GM19467 (cell line): ENCODE measurements at regions not wholly inside any gene's neighbourhood (a gene's known extent, or its start where the extent isn't known, plus 50 kb on each side); places are given as distances from the start of the nearest gene placed in this dataset.
"Not testable (repeated sequence)": the region's sequence is repeated elsewhere in the genome, so short reads cannot be mapped to it uniquely, and the experiment has no call there.

Experiments used
- ATAC-seq: cut with Tn5 transposase; IDR thresholded peaks from one replicate; pipeline ENCODE4 v1.9.1; 2021; ENCODE audit warnings: mild to moderate bottlenecking, moderate library complexity; ENCODE audit not compliant: unreplicated experiment

DNA sequence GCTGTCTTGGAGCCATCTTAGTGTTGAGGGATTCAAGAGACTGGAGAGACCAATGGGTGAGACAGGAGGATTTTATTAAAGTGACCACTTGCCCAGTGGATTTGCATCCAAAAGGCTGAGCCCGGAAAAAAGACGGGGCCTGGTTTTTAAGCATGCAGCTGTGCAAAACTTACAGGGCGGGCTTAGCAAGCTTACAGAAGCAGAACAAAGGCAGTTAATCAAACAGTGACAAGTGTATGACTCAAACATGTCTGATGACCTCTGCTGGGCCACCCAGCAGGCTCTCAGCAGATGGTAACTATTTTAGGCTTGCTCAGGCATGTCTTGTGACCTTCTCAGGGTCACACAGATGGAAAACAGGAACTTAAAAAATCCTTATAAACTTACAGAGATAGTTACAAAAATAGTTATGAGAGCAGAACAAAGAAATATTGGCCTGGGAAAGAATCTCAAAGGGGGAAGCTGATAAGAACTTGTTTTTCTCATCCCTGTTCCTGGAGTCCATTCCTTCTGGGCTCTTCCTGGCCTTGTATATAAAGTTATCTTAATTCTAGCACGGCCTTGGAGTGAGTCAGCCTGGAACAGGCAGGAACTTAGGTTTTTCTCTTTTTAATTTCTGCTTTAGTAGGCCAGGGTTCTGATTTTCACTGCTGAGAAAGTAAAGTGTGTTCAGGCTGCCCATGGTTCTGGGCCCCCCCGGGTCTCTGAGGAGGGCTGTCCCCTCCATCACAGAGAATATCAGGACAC, 141.3 kb downstream of the CCDC74A start:
- not testable (repeated sequence) for ATAC-seq

DNA sequence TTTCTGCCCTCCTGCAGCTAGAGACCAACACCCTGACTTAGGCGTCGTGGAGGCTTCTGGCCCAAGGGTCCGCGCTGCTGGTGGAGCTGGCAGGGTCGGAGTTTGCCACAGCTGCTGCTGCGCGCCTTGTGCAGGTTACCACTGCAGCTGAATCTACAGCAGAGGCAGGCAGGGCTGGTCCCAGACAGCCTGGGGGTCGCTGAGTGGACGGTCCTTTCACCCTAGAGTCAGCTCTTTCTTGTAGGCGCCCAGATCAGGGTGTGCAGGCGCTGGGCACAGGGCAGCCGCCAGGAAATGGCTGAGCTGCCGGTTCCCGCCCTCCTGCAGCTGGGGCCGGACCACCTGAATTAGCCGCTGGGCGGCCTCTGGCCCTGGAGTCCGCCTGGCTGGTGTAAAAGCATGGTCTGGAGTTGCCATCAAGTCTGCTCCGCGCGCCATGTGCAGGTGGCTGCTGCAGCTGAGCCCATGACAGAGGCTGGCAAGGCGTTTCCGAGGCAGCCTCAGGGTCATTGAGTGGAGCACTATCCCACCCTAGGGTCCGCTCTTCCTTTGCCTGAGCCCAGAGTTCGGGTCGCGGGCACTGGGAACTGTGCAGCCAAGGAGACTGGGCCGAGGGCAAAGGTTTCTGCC, 144.3 kb downstream of the CCDC74A start:
- ATAC-seq, result not testable (repeated sequence)

DNA sequence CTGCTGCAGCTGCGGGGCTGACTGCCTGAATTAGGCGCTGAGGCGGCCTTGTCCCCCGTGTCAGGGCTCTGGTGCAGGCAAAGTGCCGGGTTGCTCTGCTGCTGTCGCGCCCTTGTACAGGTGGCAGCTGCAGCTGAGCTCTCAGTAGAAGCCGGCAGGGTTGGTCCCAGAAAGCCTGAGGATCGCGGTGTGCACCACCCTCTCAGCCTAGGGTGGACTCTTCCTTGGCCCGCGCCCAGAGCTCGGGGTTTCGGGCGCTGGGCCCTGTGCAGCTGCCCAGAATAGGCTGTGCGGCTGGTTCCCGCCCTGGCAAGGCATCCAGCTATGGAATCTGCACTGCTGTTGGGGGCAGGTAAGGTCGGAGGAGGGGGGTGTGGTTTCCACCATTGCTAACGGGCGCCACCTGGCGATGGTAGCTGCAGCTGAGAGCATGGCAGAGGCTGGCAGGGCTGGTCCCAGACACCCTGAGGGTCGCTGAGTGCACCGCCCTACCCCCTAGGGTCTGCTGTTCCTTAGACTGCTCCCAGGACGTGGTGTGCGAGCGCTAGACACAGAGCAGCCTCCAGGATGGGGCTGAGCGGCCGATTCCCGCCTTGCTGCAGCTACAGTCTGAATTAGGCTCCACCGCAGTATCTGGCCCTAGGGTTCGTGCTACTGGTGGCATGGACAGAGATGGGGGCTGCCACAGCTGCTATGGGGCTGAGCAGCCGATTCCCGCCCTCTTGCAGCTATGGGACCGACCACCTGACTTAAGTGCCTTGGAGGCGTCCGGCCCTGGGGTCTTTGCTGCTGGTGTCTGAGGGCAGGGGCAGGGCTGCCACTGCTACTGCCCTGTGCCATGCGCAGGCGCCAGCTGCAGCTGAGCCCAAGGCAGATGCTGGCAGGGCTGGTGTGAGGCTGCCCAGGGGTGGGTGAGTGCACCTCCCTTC, 145.0 kb downstream of the CCDC74A start:
- not testable (repeated sequence) for ATAC-seq

DNA sequence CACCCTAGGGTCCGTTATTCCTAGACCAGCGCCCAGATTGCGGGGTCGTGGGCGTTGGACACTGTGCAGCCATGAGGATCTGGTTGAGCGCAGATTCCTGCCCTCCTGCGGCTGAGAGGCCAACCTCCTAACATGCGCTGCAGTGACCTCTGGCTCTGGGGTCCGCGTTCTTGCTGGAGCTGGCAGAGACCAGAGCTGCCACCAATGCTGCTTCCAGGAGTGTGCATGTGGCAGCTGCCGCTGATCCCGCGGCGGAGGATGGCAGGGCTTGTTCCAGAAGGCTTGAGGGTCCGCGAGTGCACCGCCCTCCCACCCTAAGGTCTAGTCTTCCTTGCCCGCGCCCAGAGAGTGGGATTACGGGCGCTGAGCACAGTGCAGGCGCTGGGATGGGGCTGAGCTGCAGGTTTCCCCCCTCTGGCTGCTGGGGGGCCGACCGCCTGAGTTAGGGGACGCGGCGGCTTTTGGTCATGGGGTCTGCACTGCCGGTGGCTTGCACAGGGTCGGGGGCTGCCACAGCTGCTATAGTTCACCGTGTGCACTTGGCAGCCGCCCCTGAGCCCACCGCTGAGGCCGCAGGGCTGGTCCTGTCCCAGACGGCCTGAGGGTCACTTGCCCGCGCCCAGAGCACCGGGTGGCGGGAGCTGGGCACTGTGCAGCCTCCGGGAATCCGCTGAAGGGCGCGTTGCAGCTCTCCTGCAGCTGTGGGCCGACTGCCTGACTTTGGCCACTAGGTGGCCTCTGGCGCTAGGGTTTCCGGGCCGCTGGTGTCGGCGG, 145.9 kb downstream of the CCDC74A start:
- ATAC-seq, result peak; percentile 98

DNA sequence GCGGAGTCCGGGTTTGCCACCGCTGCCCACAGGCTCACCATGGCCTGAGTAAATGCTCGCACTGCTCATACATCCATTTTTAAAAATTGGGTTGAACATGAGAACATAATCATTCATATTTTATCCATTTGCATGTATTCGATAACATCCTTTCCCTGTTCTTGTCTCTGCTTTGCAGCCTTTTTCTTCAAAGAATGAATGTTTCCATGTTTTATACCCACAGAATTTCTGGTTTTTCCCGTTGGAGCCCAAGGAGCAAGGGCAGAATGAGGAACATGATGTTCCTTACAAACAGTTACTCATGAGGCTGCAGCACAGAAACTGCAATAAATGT, 146.5 kb downstream of the CCDC74A start:
- no peak for ATAC-seq

DNA sequence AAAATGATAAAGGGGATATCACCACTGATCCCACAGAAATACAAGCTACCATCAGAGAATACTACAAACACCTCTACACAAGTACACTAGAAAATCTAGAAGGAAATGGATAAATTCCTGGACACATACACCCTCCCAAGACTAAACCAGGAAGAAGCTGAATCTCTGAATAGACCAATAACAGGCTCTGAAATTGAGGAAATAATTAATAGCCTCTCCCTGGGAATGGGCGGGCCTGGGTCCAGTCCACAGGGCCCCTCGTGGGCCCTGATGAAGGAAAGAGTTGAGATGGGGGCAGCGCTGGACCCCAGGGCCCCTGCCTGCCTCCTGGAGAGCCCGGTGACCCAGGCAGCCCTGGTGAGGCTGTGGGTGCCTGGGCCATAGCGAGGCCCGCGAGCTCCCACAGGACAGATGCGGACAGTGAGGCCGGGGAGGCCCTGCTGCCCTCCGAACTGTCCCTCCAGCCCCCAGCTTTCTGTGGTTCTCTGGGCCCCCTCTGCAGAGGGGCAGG, 154.0 kb downstream of the CCDC74A start:
- peak; percentile 8 for ATAC-seq

DNA sequence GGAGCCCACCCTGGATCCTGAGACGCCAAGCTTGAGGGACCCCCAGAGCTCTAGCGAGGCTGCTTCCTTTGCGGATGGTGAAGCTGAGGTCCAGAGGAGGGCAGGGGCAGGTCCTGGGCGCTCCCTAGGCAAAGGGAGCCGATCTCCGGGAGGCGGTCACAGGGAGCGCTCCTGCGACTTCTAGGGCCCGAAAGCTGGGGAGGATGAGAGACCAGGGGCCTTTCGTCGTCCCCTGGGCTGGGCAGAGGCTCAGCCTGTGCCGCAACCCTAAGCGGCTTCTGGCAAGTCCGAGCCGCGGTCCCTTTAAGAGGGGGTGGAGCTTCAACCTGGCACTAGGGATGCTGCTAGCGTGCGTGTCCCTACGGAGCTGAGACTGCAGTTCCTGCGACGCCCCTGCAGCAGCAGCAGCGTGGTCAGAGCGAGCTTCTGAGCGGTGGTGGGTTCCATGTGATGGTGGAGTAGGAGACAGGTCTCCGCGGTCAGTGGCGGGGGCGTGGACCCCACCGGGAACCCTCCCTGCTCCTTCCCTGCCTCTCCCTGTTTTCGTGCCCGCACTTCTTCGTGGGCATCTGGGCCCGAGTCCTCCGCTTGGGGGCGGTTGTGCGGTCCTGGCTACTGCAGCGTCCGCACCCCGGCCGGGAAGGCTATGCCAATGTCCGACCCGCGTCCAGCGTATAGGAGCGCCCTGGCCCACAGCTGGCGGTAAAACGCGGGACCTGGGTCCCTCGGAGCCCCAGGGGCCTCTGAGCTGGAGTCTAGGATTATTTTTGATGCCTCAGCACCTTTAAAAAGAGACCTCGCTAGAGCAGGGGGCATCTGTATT, 154.6 kb downstream of the CCDC74A start:
- ATAC-seq, result peak; percentile 100

DNA sequence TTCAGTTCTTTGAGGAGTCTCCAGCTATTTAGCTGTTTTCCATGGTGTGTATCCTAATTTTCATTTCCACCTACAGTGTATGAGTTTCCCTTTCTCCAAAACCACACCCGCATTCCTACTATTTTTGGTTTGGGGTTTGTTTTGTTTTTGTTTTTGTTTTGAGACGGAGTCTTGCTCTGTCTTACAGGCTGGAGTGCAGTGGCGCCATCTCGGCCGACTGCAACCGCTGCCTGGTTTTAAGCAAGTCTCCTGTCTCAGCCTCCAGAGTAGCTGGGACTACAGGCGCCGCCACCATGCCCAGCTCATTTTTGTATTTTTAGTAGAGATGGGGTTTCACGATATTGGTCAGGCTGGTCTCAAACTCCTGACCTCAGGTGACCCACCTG, 155.2 kb downstream of the CCDC74A start:
- peak; percentile 34 for ATAC-seq

DNA sequence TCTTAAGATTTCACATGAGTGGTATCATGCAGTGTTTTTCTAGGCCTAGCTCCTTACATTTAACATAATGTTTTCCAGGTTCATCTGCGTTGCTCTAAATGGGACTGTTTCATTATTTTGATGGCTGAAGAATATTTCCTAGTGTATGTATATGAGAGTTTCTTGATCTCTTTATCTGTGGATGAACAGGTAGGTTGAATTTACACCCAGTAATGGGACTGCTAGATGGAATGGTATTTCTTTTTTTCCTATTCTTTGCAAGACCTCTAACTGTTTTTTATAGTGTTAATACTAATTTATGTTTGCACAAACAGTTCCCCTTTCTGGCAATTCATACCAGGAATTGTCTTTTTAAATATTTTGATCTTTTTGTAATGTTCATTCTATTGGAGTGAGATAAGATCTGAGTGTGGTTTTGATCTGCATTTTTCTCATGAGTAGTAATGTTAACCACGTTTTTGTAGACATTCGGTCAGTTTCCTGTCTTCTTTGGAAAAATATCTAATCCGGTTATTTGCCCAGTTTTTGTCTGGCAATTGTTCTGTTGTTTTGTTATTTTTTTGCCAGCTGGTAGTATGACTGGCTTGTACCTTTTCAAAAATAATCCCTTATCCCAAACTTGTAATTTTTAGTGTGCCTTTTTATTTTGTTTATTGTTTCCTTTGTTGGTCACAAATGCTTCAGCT, 157.1 kb downstream of the CCDC74A start:
- ATAC-seq, result not testable (repeated sequence)

DNA sequence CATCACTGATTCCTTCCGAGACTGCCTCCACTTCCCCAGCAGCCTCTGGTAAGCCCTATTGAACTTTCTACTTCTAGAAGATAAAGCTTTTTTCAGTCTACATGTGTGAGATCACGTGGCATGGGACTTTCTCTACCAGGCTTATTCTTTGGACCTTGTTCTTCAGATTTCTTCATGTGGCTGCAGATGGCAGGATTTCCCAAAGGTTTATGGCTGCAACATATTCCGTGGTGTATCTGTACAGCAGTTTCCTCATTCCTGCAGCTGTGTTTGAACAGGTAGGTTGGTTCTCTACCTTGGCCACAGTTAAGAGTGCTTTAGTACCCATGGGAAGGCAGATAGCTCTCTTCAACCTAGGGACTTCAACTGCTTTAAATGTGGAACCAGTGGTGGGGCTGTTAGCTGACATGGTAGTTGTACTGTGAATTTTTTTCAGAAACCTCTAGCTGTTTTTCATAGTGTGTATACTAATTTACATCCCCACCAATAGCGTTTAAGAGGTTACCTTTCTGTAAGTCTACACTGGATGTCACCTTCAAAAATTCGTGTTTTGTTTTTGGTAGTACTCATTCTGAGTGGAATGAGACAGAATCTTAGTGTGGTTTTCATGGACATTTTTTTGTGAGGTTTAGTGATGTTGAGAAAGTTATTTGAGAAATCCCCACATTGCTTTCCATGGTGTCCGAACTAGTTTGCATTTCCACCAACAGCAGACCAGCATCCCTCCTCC, 158.6 kb downstream of the CCDC74A start:
- not testable (repeated sequence) for ATAC-seq

DNA sequence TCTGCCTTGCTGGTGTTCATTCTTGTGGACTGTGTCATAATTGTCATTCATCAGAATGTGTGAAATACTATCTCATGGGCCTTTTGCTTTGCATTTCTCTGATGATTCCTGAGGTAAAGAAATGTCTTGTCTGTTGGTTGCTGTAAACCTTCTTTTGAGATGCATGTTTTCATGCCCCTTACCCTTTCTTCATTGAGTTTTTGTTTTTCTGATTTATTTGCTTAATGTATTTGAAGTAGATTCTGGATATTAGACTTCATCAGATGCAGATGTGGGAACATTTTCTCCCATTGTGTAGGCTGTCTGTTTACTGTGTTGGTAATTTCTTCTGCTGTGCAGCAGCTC, 159.2 kb downstream of the CCDC74A start:
- ATAC-seq, result not testable (repeated sequence)

DNA sequence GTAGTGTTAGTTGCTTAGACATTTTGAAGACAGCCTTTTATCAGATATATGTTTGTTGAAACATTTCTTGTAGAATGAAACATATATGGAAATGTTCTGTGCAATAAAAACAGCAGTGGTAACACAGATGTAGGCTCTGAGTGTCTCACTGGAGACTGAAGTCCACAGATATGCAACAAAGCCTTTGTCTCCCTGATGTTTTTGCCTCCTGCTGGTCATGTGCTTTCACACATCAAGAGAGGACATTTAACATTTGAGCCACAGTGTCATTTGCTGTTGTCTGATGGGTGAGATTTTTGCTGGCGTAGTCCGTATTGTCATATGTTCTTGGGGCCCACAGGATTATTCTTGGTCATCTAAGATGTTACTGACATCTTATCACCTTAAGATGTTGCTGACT, 161.4 kb downstream of the CCDC74A start:
- ATAC-seq, result not testable (repeated sequence)

DNA sequence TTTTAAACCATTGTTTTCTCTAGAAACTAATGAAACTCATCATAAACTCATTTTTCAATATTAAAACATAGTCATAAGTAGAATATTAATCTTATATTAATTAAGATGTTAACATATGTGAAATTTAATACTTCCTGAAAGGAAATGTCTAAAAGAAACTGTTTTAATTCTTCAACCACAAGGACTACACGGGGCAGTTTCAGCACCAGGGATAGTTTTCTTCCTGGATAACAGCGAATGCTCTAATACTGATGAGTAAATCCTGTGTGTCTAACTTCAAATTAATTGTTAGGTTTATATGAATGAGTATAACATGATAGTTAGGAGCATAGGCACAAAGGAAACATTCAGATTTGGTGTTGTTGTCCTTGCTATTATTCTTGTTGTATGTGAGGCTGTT, 183.6 kb downstream of the CCDC74A start:
- ATAC-seq, result not testable (repeated sequence)

DNA sequence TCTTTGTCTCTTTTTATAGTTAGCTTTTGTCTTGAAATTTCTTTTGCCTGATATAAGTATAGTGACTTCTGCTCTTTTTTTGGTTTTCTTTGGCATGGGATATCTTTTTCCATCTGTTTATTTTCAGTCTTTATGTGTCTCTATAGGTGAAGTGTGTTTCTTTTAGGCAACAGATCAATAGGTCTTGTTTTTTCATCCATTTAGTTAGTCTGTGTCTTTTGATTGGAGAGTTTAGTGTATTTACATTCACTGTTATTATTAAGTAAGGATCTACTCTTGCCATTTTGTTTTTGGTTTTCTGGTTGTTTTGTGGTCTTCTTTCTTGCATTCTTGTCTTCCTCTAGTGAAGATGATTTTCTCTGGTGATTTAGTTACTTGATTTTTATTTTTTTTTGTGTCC, 190.2 kb downstream of the CCDC74A start:
- ATAC-seq, result not testable (repeated sequence)

DNA sequence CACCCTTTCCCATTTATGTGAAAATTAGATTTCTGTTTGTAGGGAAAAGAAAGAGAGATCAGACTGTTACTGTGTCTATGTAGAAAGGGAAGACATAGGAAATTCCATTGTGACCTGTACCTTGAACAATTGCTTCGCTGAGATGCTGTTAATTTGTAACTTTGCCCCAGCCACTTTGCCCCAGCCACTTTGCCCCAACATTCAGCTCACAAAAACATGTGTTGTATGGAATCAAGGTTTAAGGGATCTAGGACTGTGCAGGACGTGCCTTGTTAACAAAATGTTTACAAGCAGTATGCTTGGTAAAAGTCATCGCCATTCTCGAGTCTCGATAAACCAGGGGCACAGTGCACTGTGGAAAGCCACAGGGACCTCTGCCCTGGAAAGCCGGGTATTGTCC, 193.5 kb downstream of the CCDC74A start:
- not testable (repeated sequence) for ATAC-seq

DNA sequence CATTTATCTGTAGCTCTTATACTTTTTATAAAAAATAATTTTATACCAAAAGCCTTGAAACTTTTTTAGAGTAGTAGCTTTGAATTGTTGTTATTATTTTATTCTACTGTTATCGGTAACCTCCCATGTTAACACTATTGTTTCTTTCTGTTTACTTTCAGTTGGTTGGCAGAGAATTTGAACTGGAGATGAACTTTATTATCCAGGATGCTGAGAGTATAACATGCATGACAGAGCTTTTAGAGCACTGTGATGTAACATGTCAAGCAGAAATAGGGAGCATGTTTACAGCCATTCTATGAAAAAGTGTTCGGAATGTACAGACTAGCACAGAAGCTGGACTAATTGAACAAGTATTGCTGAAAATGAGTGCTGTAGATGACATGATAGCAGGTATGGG, 194.6 kb downstream of the CCDC74A start:
- not testable (repeated sequence) for ATAC-seq

DNA sequence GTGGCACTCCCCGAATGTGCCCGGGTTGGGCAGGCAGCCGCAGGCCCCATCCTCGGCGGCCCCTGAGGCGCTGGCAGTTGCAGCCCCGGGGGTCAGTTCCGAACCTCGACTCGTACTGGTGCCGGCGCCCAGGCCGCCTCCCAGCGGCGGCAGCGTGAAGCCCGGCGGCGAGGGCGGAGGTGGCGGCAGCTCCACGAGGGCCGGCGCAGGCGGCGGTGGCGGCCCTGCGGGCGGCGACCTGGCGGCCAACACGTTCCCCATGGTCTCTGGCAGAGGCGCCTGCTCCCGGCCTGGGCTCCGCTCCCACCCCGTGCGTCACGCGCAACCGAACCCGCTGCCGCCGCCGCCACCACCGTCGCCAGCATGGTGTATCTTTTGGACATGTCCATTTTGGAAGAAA, 196.3 kb downstream of the CCDC74A start:
- no peak for ATAC-seq

DNA sequence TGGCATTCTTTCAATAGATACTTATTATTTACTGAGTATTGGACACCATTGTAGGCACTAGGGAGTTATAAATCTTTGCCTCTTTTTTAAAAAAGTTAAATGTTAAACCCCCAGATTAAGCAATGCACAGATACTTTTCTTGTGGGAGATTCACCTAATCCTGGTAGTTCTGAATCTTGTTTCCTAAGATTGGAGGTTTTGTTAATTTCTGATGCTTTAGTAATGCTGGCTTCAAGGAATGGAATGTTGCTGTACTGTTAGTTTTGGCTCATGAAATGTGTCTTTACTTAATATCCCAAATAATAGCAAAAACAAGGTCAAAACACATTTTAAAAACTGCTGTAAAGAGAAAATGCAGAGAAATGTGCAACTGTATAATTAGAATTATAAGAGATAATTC, 200.8 kb downstream of the CCDC74A start:
- ATAC-seq, result not testable (repeated sequence)

DNA sequence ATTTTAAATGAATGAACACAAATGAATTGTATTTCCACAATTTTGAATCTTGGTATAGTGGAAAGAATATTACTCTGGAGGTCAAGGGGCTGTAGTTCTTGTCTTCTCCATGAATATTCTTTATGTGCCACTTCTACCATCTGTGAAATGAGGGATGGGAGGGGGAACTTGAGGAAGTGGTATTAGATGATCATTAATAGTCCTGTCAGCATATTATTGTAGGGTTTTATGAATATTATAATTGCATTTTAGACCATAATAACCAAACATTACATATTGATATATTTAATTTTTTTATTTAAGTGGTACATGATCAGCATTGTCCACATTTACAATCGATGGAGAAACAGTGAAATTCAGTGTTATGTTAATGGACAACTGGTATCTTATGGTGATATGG, 205.8 kb downstream of the CCDC74A start:
- not testable (repeated sequence) for ATAC-seq
